GM18505 (cell line): ENCODE measurements at regions not wholly inside any gene's neighbourhood (a gene's known extent, or its start where the extent isn't known, plus 50 kb on each side); places are given as distances from the start of the nearest gene placed in this dataset.

Experiments
- ATAC-seq: cut with Tn5 transposase; IDR thresholded peaks from one replicate; pipeline ENCODE4 v1.9.1; 2021; ENCODE audit not compliant: unreplicated experiment
- POLR2A ChIP-seq: IDR thresholded peaks from 4 replicates; pipeline ENCODE4 v1.6.1; 2011; ENCODE audit warnings: borderline replicate concordance; ENCODE audit not compliant: insufficient read depth, insufficient read length; ENCODE audit errors: extremely low read depth

DNA sequence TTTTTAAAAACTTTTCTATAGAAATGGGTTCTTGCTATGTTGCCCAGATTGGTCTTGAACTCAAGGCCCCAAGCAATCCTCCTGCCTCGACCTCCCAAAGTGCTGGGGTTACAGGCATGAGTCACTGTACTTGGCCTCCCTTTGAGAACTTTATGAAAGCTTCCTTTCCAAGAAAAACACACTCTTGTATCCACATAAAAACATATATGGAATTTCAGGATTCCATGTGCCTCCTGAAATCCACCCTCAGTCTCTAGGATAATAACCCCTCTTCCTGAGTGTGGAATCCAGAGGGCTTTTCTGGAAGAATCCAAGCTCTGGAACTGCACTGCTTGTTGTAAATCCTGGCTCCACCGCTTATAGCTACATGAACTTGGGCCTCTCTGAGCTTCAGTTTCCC lies 53.2 kb upstream of the MRTFB start:
- ATAC-seq = no peak

DNA sequence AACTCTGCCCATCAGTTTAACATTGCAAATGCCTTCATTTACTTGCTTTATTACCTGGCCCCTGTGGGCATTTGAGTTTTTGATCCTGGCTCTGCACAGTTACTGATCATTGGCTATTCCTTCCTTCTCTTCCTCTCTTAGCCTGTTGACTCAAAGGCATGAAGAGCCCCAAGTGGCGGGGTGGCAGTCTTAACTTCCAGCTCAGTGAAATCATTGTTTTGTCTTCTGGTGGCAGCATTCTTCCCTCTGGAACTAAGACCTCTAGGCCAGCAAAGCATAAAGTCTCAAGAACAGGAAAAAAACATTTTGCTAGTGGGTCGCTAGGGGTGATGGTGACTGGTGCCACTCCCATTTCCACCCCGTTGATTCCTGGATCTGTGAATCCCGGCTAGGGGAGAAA lies 52.3 kb upstream of the MRTFB start:
- TF ChIP-seq POLR2A = no peak
- no peak for ATAC-seq

More for the DNA sequence above, 53.2 kb upstream of the MRTFB start:
- TF ChIP-seq POLR2A = no peak

DNA sequence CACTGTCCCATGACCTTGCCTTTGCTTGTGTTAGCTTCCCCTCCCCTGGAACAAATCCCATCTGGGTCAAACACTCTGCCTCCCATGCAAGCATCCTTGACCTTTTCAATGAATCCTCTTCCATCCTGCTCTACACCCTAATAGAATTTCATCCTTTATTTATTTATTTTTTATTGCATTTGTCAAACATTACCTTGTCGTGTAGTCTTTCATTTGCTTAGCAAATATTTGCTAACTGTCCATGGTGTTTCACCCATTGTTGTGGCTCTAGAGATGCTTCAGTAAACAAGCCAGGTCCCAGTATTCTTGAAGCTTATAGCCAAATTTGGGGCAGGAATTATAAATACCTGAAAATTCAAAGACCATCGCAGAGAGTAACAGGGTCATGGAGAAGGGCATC lies 51.0 kb upstream of the MRTFB start:
- ATAC-seq = no peak
- TF ChIP-seq POLR2A = no peak
